ENCODE measurements at regions not wholly inside any gene's neighbourhood (a gene's known extent, or its start where the extent isn't known, plus 50 kb on each side); places are given as distances from the start of the nearest gene placed in this dataset.

GRCh38 chr22:48612077-48612995 lies 1215.3 kb downstream of the BRD1 start:
- H3K27me3 Mint-ChIP-seq, result no peaks in the 10 kb centered on the region
- no peaks in the 10 kb centered on the region for H3K36me3 Mint-ChIP-seq (ENCODE audit: low read depth)
- no peaks in the 10 kb centered on the region for H3K4me1 Mint-ChIP-seq (ENCODE audit: low read depth)
- no peak overlapping the region for H3K27ac Mint-ChIP-seq
- no peaks in the 10 kb centered on the region for H3K9me3 Mint-ChIP-seq
- no peak for DNase-seq
- no peak overlapping the region for H3K4me3 Mint-ChIP-seq

- no peak for DNase-seq
- no peak overlapping the region for H3K27ac Mint-ChIP-seq
- H3K4me3 Mint-ChIP-seq, result no peak overlapping the region
- no peaks in the 10 kb centered on the region for H3K4me1 Mint-ChIP-seq (ENCODE audit: low read depth)
- no peaks in the 10 kb centered on the region for H3K27me3 Mint-ChIP-seq
- peaks cover 8% of the 10 kb centered on the region for H3K9me3 Mint-ChIP-seq
- H3K36me3 Mint-ChIP-seq (ENCODE audit: low read depth), result no peaks in the 10 kb centered on the region
Observed at GRCh38 chr22:48609279-48609865, 1218.3 kb downstream of the BRD1 start.

- Mint-ChIP-seq H3K27ac (no peak overlapping the region), H3K9me3 (peaks cover 8% of the 10 kb centered on the region), H3K36me3 (ENCODE audit: low read depth) (no peaks in the 10 kb centered on the region), H3K4me3 (no peak overlapping the region), H3K4me1 (ENCODE audit: low read depth) (no peaks in the 10 kb centered on the region), H3K27me3 (no peaks in the 10 kb centered on the region)
- DNase-seq, result no peak
Observed at GRCh38 chr22:48607901-48608662, 1219.6 kb downstream of the BRD1 start.

- no peaks in the 10 kb centered on the region for H3K27me3 Mint-ChIP-seq
- no peak overlapping the region for H3K4me3 Mint-ChIP-seq
- no peak overlapping the region for H3K27ac Mint-ChIP-seq
- H3K4me1 Mint-ChIP-seq (ENCODE audit: low read depth), result no peaks in the 10 kb centered on the region
- peaks cover 8% of the 10 kb centered on the region for H3K9me3 Mint-ChIP-seq
- DNase-seq, result no peak
- no peaks in the 10 kb centered on the region for H3K36me3 Mint-ChIP-seq (ENCODE audit: low read depth)
Observed at GRCh38 chr22:48606684-48607307, 1220.9 kb downstream of the BRD1 start.

GRCh38 chr22:48605856-48606481 lies 1221.7 kb downstream of the BRD1 start:
- H3K4me3 Mint-ChIP-seq, result no peak overlapping the region
- peaks cover 8% of the 10 kb centered on the region for H3K9me3 Mint-ChIP-seq
- no peak for DNase-seq
- no peak overlapping the region for H3K27ac Mint-ChIP-seq
- H3K27me3 Mint-ChIP-seq, result no peaks in the 10 kb centered on the region
- no peaks in the 10 kb centered on the region for H3K4me1 Mint-ChIP-seq (ENCODE audit: low read depth)
- H3K36me3 Mint-ChIP-seq (ENCODE audit: low read depth), result no peaks in the 10 kb centered on the region

- DNase-seq, result no peak
- no peaks in the 10 kb centered on the region for H3K36me3 Mint-ChIP-seq (ENCODE audit: low read depth)
- no peaks in the 10 kb centered on the region for H3K27me3 Mint-ChIP-seq
- H3K4me3 Mint-ChIP-seq, result no peak overlapping the region
- H3K4me1 Mint-ChIP-seq (ENCODE audit: low read depth), result no peaks in the 10 kb centered on the region
- H3K9me3 Mint-ChIP-seq, result peaks cover 8% of the 10 kb centered on the region
- H3K27ac Mint-ChIP-seq, result no peak overlapping the region
Observed at GRCh38 chr22:48605125-48605524, 1222.5 kb downstream of the BRD1 start.

- H3K9me3 Mint-ChIP-seq, result peaks cover 8% of the 10 kb centered on the region
- no peak for DNase-seq
- no peaks in the 10 kb centered on the region for H3K36me3 Mint-ChIP-seq (ENCODE audit: low read depth)
Observed at GRCh38 chr22:48603621-48604320, 1223.9 kb downstream of the BRD1 start.

GRCh38 chr22:48602805-48603518 lies 1224.7 kb downstream of the BRD1 start:
- Mint-ChIP-seq H3K4me1 (ENCODE audit: low read depth) (no peaks in the 10 kb centered on the region), H3K27me3 (no peaks in the 10 kb centered on the region), H3K4me3 (no peak overlapping the region), H3K9me3 (peaks cover 8% of the 10 kb centered on the region), H3K36me3 (ENCODE audit: low read depth) (no peaks in the 10 kb centered on the region), H3K27ac (no peak overlapping the region)
- no peak for DNase-seq

More at GRCh38 chr22:48603621-48604320, 1223.9 kb downstream of the BRD1 start:
- Mint-ChIP-seq H3K27me3 (no peaks in the 10 kb centered on the region), H3K4me3 (no peak overlapping the region), H3K4me1 (ENCODE audit: low read depth) (no peaks in the 10 kb centered on the region), H3K27ac (no peak overlapping the region)

GRCh38 chr22:48600681-48601080 lies 1227.0 kb downstream of the BRD1 start:
- Mint-ChIP-seq H3K36me3 (ENCODE audit: low read depth) (no peaks in the 10 kb centered on the region), H3K9me3 (peaks cover 8% of the 10 kb centered on the region), H3K4me1 (ENCODE audit: low read depth) (no peaks in the 10 kb centered on the region)

GRCh38 chr22:48600171-48600570 lies 1227.5 kb downstream of the BRD1 start:
- no peaks in the 10 kb centered on the region for H3K36me3 Mint-ChIP-seq (ENCODE audit: low read depth)
- no peak overlapping the region for H3K27ac Mint-ChIP-seq
- H3K9me3 Mint-ChIP-seq, result peaks cover 6% of the 10 kb centered on the region
- no peaks in the 10 kb centered on the region for H3K27me3 Mint-ChIP-seq
- H3K4me1 Mint-ChIP-seq (ENCODE audit: low read depth), result no peaks in the 10 kb centered on the region
- DNase-seq, result no peak
- H3K4me3 Mint-ChIP-seq, result no peak overlapping the region

More at GRCh38 chr22:48600681-48601080, 1227.0 kb downstream of the BRD1 start:
- no peak overlapping the region for H3K4me3 Mint-ChIP-seq
- H3K27me3 Mint-ChIP-seq, result no peaks in the 10 kb centered on the region
- DNase-seq, result no peak
- H3K27ac Mint-ChIP-seq, result no peak overlapping the region

GRCh38 chr22:48599346-48599745 lies 1228.3 kb downstream of the BRD1 start:
- H3K4me1 Mint-ChIP-seq (ENCODE audit: low read depth), result no peaks in the 10 kb centered on the region
- H3K4me3 Mint-ChIP-seq, result no peak overlapping the region
- no peaks in the 10 kb centered on the region for H3K27me3 Mint-ChIP-seq
- H3K36me3 Mint-ChIP-seq (ENCODE audit: low read depth), result no peaks in the 10 kb centered on the region
- no peaks in the 10 kb centered on the region for H3K9me3 Mint-ChIP-seq
- DNase-seq, result no peak
- no peak overlapping the region for H3K27ac Mint-ChIP-seq

GRCh38 chr22:48596111-48596850 lies 1231.4 kb downstream of the BRD1 start:
- Mint-ChIP-seq H3K27ac (no peak overlapping the region), H3K27me3 (no peaks in the 10 kb centered on the region)

More at GRCh38 chr22:48596111-48596850, 1231.4 kb downstream of the BRD1 start:
- DNase-seq, result no peak
- Mint-ChIP-seq H3K4me3 (no peak overlapping the region), H3K36me3 (ENCODE audit: low read depth) (no peaks in the 10 kb centered on the region), H3K4me1 (ENCODE audit: low read depth) (no peaks in the 10 kb centered on the region), H3K9me3 (no peaks in the 10 kb centered on the region)

All from activated T-cell treated with anti-CD3 and anti-CD28 coated beads, Interleukin-2, amount 50 U/mL, for 24 hours (primary cell).